HG03558 (cell line): ENCODE measurements at regions not wholly inside any gene's neighbourhood (a gene's known extent, or its start where the extent isn't known, plus 50 kb on each side); places are given as distances from the start of the nearest gene placed in this dataset.
A peak's percentile ranks its signal among the peaks of the same experiment; 100 is the strongest.

Experiments
- ATAC-seq: cut with Tn5 transposase; IDR thresholded peaks from one replicate; pipeline ENCODE4 v1.9.1; 2021; ENCODE audit warnings: moderate number of reproducible peaks; ENCODE audit not compliant: unreplicated experiment; ENCODE audit errors: extremely low read depth

- ATAC-seq: no peak
These were observed 259.5 kb upstream of the SLC10A2 start for GRCh38 chr13:103325672-103326071.

- no peak for ATAC-seq
These were observed 258.4 kb upstream of the SLC10A2 start for GRCh38 chr13:103324641-103325040.

GRCh38 chr13:103315711-103316110 lies 249.5 kb upstream of the SLC10A2 start:
- no peak for ATAC-seq

GRCh38 chr13:103312467-103312866 lies 246.2 kb upstream of the SLC10A2 start:
- no peak for ATAC-seq

GRCh38 chr13:103308667-103309066 lies 242.4 kb upstream of the SLC10A2 start:
- ATAC-seq: no peak

GRCh38 chr13:103306163-103306562 lies 239.9 kb upstream of the SLC10A2 start:
- no peak for ATAC-seq

- ATAC-seq: no peak
These were observed 236.9 kb upstream of the SLC10A2 start for GRCh38 chr13:103303078-103303651.

GRCh38 chr13:103302676-103303075 lies 236.5 kb upstream of the SLC10A2 start:
- no peak for ATAC-seq

GRCh38 chr13:103299079-103299478 lies 232.9 kb upstream of the SLC10A2 start:
- ATAC-seq: no peak

- ATAC-seq: no peak
These were observed 230.9 kb upstream of the SLC10A2 start for GRCh38 chr13:103297083-103297482.

- ATAC-seq: no peak
These were observed 225.8 kb upstream of the SLC10A2 start for GRCh38 chr13:103291798-103292572.

- no peak for ATAC-seq
These were observed 225.0 kb upstream of the SLC10A2 start for GRCh38 chr13:103291226-103291625.

GRCh38 chr13:103289681-103290080 lies 223.5 kb upstream of the SLC10A2 start:
- ATAC-seq: no peak

GRCh38 chr13:103288114-103288513 lies 221.9 kb upstream of the SLC10A2 start:
- ATAC-seq: no peak

- ATAC-seq: no peak
These were observed 221.4 kb upstream of the SLC10A2 start for GRCh38 chr13:103287659-103288058.

GRCh38 chr13:103284466-103284865 lies 218.2 kb upstream of the SLC10A2 start:
- ATAC-seq: no peak

GRCh38 chr13:103283451-103283820 lies 217.2 kb upstream of the SLC10A2 start:
- no peak for ATAC-seq

GRCh38 chr13:103282571-103283450 lies 216.6 kb upstream of the SLC10A2 start:
- ATAC-seq: no peak

- no peak for ATAC-seq
These were observed 211.9 kb upstream of the SLC10A2 start for GRCh38 chr13:103277959-103278694.

- peak; percentile 85 for ATAC-seq
These were observed 210.7 kb upstream of the SLC10A2 start for GRCh38 chr13:103276775-103277498.
